ENCODE measurements at regions not wholly inside any gene's neighbourhood (a gene's known extent, or its start where the extent isn't known, plus 50 kb on each side); places are given as distances from the start of the nearest gene placed in this dataset.

- H2AFZ ChIP-seq (ENCODE audit: low read depth, low read length), result no peak overlapping the region
- no peaks in the 10 kb centered on the region for H3K27me3 ChIP-seq (ENCODE audit: insufficient read depth, low read length)
- no peaks in the 10 kb centered on the region for H3K9me3 ChIP-seq (ENCODE audit: low read length)
- no peak overlapping the region for H3K4me3 ChIP-seq (ENCODE audit: low read length)
- no peaks in the 10 kb centered on the region for H3K36me3 ChIP-seq (ENCODE audit: insufficient read depth, low read length)
- no peaks in the 10 kb centered on the region for H3K4me1 ChIP-seq (ENCODE audit: insufficient read depth, low read length)
Measured at GRCh38 chr13:33963134-33963533, 145.2 kb downstream of the RFC3 start.

- Histone ChIP-seq H2AFZ (ENCODE audit: low read depth, low read length) (no peak overlapping the region), H3K36me3 (ENCODE audit: insufficient read depth, low read length) (no peaks in the 10 kb centered on the region), H3K9me3 (ENCODE audit: low read length) (no peaks in the 10 kb centered on the region), H3K27me3 (ENCODE audit: insufficient read depth, low read length) (no peaks in the 10 kb centered on the region), H3K4me1 (ENCODE audit: insufficient read depth, low read length) (no peaks in the 10 kb centered on the region), H3K4me3 (ENCODE audit: low read length) (no peak overlapping the region)
Measured at GRCh38 chr13:33963895-33964294, 145.9 kb downstream of the RFC3 start.

DNA sequence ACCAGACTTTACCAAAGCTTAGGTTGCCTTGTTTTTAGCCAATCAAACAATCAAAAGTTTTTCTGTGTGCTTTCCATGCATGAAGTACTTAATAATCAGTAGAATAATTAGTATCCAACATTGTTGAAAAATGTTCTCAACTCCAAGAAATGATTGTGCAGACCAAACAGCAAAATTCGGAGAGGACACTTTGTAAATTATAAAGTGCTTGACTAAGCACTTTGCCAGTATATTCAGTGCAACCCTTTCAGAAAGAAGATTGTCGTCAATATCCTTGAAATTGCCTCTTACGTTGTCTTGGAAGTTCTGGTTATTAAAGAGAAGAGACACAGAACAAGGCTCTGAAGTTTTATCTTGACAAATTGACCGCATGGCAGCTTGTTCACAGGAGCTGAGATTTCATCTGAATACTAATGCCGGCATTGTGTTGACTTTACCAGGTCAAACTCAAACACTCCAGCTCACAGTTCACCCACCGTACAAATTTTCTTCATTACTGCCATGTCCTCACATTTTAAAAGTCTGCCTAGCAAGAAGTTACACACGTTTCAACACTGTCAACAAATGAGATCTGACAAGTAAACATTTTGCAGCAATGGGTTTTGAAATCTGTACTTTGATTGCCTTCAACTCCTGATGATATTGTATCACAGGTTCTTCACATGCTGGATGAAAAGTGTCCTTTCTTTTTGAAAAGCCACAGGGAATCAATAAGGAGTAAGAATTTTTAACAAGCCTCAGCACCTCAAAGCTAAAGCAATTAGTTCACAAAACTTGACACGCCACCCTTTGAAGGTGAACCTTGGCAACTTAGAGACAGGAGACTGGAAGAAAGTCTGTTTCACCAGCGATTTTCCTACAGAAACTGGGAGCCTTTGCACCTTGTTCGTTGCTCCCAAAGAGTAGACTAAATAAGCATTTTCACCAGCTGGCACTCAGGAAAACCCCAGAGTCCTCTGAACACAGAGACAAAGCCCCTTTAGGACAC, 150.9 kb downstream of the RFC3 start:
- Histone ChIP-seq H3K9me3 (ENCODE audit: low read length) (no peaks in the 10 kb centered on the region), H3K36me3 (ENCODE audit: insufficient read depth, low read length) (no peaks in the 10 kb centered on the region), H3K4me1 (ENCODE audit: insufficient read depth, low read length) (no peaks in the 10 kb centered on the region), H3K27me3 (ENCODE audit: insufficient read depth, low read length) (no peaks in the 10 kb centered on the region), H2AFZ (ENCODE audit: low read depth, low read length) (no peak overlapping the region), H3K4me3 (ENCODE audit: low read length) (no peak overlapping the region)

GRCh38 chr13:33970746-33971561, 153.0 kb downstream of the RFC3 start:
- Histone ChIP-seq H3K4me1 (ENCODE audit: insufficient read depth, low read length) (no peaks in the 10 kb centered on the region), H3K36me3 (ENCODE audit: insufficient read depth, low read length) (no peaks in the 10 kb centered on the region)

GRCh38 chr13:33971562-33971819, 153.5 kb downstream of the RFC3 start:
- no peak overlapping the region for H2AFZ ChIP-seq (ENCODE audit: low read depth, low read length)
- no peaks in the 10 kb centered on the region for H3K27me3 ChIP-seq (ENCODE audit: insufficient read depth, low read length)
- no peak overlapping the region for H3K4me3 ChIP-seq (ENCODE audit: low read length)
- H3K36me3 ChIP-seq (ENCODE audit: insufficient read depth, low read length), result no peaks in the 10 kb centered on the region
- no peaks in the 10 kb centered on the region for H3K4me1 ChIP-seq (ENCODE audit: insufficient read depth, low read length)
- no peaks in the 10 kb centered on the region for H3K9me3 ChIP-seq (ENCODE audit: low read length)

More at GRCh38 chr13:33970746-33971561, 153.0 kb downstream of the RFC3 start:
- H2AFZ ChIP-seq (ENCODE audit: low read depth, low read length), result no peak overlapping the region
- no peak overlapping the region for H3K4me3 ChIP-seq (ENCODE audit: low read length)
- no peaks in the 10 kb centered on the region for H3K27me3 ChIP-seq (ENCODE audit: insufficient read depth, low read length)
- H3K9me3 ChIP-seq (ENCODE audit: low read length), result no peaks in the 10 kb centered on the region

GRCh38 chr13:33973194-33973593, 155.2 kb downstream of the RFC3 start:
- H3K36me3 ChIP-seq (ENCODE audit: insufficient read depth, low read length), result no peaks in the 10 kb centered on the region

DNA sequence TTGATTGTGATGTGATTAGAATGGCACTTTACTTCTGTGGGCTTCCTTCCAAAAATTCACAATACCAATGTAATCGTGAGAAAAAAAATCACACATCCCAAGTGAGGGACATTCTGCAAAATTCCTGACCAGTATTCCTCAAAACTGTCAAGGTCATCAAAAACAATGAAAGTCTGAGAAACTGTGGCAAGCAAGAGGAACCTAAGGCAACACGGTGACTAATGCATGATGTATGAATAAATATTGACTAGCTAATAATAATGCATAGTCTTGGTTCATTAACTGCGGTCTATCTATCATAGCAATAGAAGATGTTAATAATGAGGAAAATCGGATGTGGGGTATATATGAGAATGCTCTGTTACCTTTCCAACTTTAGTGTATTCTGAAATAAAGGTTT, 159.0 kb downstream of the RFC3 start:
- no peaks in the 10 kb centered on the region for H3K36me3 ChIP-seq (ENCODE audit: insufficient read depth, low read length)
- no peaks in the 10 kb centered on the region for H3K27me3 ChIP-seq (ENCODE audit: insufficient read depth, low read length)
- H3K4me3 ChIP-seq (ENCODE audit: low read length), result no peak overlapping the region

More at GRCh38 chr13:33973194-33973593, 155.2 kb downstream of the RFC3 start:
- Histone ChIP-seq H3K4me3 (ENCODE audit: low read length) (no peak overlapping the region), H3K9me3 (ENCODE audit: low read length) (no peaks in the 10 kb centered on the region), H2AFZ (ENCODE audit: low read depth, low read length) (no peak overlapping the region), H3K27me3 (ENCODE audit: insufficient read depth, low read length) (no peaks in the 10 kb centered on the region), H3K4me1 (ENCODE audit: insufficient read depth, low read length) (no peaks in the 10 kb centered on the region)

DNA sequence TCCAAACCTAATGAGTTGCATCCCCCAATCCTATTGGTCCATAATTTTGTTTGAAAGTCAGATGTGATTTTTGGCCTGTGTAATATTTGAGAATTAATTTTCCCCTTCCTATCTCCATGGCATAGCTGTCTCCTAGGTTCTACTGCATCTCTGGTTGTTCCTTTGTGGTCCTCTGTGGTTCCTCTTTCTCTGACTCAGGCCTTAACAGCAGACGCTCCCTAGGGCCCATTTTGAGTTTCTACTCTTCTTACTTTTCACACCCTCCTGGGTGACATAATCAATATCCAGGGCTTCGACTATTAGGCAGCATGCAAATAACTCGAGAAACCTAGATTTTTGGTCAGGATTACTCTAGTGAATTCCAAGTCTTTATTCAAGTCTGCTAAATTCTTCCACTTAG, 160.7 kb downstream of the RFC3 start:
- no peak overlapping the region for H3K4me3 ChIP-seq (ENCODE audit: low read length)
- H3K4me1 ChIP-seq (ENCODE audit: insufficient read depth, low read length), result no peaks in the 10 kb centered on the region
- H3K27me3 ChIP-seq (ENCODE audit: insufficient read depth, low read length), result no peaks in the 10 kb centered on the region
- H3K36me3 ChIP-seq (ENCODE audit: insufficient read depth, low read length), result no peaks in the 10 kb centered on the region
- no peak overlapping the region for H2AFZ ChIP-seq (ENCODE audit: low read depth, low read length)
- no peaks in the 10 kb centered on the region for H3K9me3 ChIP-seq (ENCODE audit: low read length)

More for the DNA sequence above, 159.0 kb downstream of the RFC3 start:
- Histone ChIP-seq H3K9me3 (ENCODE audit: low read length) (no peaks in the 10 kb centered on the region), H3K4me1 (ENCODE audit: insufficient read depth, low read length) (no peaks in the 10 kb centered on the region), H2AFZ (ENCODE audit: low read depth, low read length) (no peak overlapping the region)

DNA sequence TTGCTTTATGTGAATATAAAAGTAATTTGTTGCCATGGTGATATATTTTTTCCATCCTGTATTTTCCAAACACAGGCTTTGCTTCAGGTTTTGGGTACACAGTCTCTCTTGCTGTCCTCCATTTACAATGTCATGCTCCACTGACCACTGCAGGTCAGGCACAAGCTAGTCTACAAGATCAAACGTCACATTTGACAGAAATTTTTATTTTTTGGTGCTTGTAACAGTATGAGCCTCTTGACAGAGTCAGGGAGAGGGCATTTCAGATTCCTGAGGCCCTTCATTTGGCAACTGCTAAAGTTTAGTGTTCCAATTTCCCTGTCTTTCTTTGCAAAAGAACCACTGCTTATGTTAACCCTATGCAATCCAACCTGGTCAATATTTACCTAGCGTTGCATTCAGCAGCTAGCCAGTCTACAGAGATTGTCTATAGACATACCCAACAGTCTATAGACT, 175.0 kb downstream of the RFC3 start:
- no peaks in the 10 kb centered on the region for H3K4me1 ChIP-seq (ENCODE audit: insufficient read depth, low read length)
- no peaks in the 10 kb centered on the region for H3K36me3 ChIP-seq (ENCODE audit: insufficient read depth, low read length)
- no peaks in the 10 kb centered on the region for H3K27me3 ChIP-seq (ENCODE audit: insufficient read depth, low read length)
- no peak overlapping the region for H3K4me3 ChIP-seq (ENCODE audit: low read length)
- H2AFZ ChIP-seq (ENCODE audit: low read depth, low read length), result no peak overlapping the region
- H3K9me3 ChIP-seq (ENCODE audit: low read length), result no peaks in the 10 kb centered on the region

- Histone ChIP-seq H3K4me1 (ENCODE audit: insufficient read depth, low read length) (no peaks in the 10 kb centered on the region), H3K4me3 (ENCODE audit: low read length) (no peak overlapping the region), H3K27me3 (ENCODE audit: insufficient read depth, low read length) (no peaks in the 10 kb centered on the region), H3K9me3 (ENCODE audit: low read length) (no peaks in the 10 kb centered on the region), H2AFZ (ENCODE audit: low read depth, low read length) (no peak overlapping the region), H3K36me3 (ENCODE audit: insufficient read depth, low read length) (no peaks in the 10 kb centered on the region)
Measured at GRCh38 chr13:33994198-33994597, 176.2 kb downstream of the RFC3 start.

DNA sequence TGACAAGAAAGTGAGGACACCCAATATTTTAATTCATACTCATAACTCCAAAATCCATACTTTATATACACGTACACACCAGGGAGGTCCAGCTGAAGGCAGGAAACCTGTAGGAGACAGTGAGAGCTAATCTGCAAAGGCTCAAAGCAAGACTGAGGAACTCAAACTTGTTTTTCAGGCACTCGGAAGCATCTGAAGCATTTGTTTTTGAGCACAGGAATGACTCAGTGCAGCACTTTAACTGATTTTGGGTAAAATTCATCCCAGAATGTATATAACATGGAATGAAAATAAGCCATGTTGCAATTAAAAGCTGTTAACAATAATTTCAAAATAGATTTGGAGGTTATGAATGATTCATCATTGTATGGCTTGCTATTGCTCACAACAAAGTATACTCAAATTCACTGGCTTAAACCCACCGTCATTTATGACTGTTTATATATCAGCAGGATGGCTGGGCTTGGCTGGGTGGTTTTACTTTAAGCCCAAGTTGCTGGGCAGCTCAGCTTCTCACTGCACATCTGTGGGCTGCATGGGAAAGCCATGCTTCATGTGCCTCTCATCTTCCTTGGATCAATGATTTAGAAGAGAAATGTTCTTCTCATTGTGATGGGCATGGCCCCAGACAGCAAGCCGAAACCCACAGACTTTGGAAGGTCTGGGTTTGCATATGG, 177.0 kb downstream of the RFC3 start:
- Histone ChIP-seq H2AFZ (ENCODE audit: low read depth, low read length) (no peak overlapping the region), H3K4me1 (ENCODE audit: insufficient read depth, low read length) (no peaks in the 10 kb centered on the region), H3K27me3 (ENCODE audit: insufficient read depth, low read length) (no peaks in the 10 kb centered on the region), H3K36me3 (ENCODE audit: insufficient read depth, low read length) (no peaks in the 10 kb centered on the region), H3K9me3 (ENCODE audit: low read length) (no peaks in the 10 kb centered on the region), H3K4me3 (ENCODE audit: low read length) (no peak overlapping the region)

GRCh38 chr13:33996636-33997035, 178.7 kb downstream of the RFC3 start:
- Histone ChIP-seq H2AFZ (ENCODE audit: low read depth, low read length) (no peak overlapping the region), H3K9me3 (ENCODE audit: low read length) (no peaks in the 10 kb centered on the region), H3K27me3 (ENCODE audit: insufficient read depth, low read length) (no peaks in the 10 kb centered on the region), H3K4me3 (ENCODE audit: low read length) (no peak overlapping the region), H3K4me1 (ENCODE audit: insufficient read depth, low read length) (no peaks in the 10 kb centered on the region), H3K36me3 (ENCODE audit: insufficient read depth, low read length) (no peaks in the 10 kb centered on the region)

DNA sequence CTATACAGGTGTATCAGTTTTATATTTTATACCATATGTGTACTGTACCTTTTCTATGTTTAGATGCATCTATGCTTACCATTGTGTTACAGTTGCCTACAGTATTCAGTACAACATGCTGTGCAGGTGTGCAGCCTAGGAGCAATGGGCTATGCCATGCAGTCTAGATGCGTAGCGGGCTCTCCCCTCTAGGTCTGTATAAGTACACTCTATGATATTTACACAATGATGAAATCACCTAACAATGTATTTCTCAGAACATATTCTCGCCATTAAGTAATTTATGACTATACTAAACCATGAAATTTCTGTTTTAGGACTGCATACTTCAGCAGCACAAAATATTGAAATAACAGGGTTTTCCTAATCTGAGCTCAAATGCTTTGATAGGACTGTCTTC, 179.6 kb downstream of the RFC3 start:
- Histone ChIP-seq H3K9me3 (ENCODE audit: low read length) (no peaks in the 10 kb centered on the region), H3K4me1 (ENCODE audit: insufficient read depth, low read length) (no peaks in the 10 kb centered on the region), H3K36me3 (ENCODE audit: insufficient read depth, low read length) (no peaks in the 10 kb centered on the region), H3K4me3 (ENCODE audit: low read length) (no peak overlapping the region), H3K27me3 (ENCODE audit: insufficient read depth, low read length) (no peaks in the 10 kb centered on the region), H2AFZ (ENCODE audit: low read depth, low read length) (no peak overlapping the region)

Data from neuron (in vitro differentiated cells).